Epidermal melanocyte (primary cell): ENCODE measurements at regions not wholly inside any gene's neighbourhood (a gene's known extent, or its start where the extent isn't known, plus 50 kb on each side); places are given as distances from the start of the nearest gene placed in this dataset.

Source experiments
- DNase-seq: peaks from one replicate; pipeline ENCODE4 v3.0.0; 2011; ENCODE audit warnings: low spot score; ENCODE audit not compliant: insufficient read length

DNA sequence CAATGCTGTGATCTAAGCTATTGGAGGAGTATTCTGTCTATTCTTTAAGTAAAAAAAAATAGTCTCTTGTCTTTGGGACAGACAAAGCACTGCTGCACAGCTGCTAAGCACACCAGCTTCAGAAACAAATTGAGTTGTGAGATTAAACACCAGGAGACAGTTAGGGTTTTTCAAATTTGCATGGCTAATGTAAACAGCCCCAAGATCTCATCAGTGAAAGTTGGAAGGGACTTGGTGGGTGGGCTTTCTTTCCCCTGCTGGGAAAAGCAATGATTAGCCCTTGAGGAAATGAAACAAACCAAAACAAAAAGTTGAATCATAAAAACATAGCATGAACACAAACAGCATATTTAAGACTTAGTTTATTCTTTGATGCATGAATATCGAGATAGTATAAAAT is 143.6 kb upstream of the SLITRK1 start:
- DNase-seq: no peak

DNA sequence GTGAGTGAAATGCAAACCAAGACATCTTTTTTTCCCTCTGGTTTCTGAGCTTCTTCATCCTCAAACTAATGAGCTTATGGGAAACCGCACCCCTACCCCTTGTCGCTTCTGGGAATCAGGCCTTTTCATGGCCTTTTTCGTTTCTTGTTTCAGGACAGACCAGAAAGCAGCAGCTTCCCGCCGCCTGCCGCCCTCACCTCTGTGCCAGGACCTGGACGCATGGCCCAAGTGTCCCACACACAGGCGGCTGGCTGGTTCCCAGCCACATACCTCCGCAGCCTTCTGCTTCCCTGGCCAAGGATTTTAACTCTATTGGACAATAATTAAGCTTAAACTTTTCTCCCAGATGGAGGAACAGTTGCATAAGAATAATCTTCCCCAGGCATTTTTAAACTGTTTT is 114.1 kb upstream of the SLITRK1 start:
- DNase-seq: no peak

DNA sequence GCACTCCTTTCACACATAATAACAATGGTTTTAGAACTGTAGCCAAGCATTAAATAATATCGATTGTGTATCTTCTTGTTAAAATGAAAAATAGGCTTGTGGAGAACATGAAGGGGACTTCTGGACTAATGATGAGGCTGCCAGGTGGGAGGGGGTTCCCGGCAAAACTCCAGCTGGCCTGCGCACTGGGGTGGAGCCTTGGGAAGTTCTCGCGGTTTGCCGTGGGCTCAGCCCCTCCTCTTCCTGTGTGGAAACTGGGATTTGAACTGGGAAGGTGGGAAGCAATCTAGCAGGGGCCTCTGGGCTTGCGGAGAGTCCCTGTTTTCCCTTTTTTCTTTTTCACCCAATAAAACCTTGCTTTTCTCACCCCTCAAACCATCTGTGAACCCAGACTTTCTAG is 113.7 kb upstream of the SLITRK1 start:
- no peak for DNase-seq

DNA sequence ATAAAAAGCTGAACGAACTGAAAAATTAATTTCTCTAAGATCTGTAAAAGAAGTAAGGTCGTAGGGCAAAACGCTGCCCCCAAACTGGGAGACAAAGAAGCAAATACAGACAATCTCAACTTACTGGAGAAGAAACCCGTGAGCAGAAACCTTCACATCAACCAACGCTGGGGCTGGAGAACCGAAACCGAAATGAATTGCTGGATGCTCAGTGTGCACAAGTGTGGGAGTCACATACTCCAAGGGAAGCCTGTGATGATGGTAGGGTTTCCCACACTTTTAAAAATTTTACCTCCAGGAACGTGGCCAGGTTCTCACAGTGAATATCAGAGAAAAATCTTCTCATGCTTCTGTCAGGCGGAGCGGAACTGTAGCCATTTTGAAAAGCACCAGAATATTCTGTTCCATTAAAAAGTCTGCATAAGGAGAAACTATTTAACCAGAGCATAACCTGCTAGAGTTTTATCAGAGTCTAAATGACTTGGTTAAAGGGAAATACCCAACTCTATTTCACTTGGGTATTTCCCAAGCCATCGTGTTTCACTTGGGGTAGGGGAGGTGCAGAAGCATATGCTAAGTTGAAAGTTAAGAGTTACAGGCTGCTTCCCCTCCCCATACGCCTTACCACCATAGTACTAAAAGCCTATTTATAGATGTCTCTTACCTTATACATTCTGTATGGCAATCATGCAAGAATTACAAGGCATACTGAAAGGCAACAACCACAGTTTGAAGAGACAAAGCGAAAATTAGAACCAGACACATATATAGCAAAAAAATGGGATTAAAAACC is 110.5 kb upstream of the SLITRK1 start:
- no peak for DNase-seq

DNA sequence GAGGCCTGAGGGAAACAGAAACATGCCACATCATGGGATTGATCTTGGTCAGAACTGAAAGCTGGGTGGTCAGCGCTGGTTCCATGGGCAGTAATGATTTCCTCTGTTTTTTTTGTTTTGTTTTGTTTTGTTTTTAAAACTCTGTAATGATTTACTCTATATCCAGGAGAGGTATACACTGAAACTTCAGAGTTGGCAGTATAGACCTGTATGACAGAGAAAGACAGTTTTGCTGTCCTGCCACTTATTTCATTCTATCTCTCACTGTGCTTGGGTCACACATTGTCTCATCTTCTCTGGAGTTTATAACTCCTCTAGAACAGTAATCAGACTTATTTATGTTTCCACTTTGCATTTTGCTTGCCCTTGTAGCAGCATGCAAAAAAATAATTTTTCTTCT is 105.1 kb upstream of the SLITRK1 start:
- DNase-seq: no peak

DNA sequence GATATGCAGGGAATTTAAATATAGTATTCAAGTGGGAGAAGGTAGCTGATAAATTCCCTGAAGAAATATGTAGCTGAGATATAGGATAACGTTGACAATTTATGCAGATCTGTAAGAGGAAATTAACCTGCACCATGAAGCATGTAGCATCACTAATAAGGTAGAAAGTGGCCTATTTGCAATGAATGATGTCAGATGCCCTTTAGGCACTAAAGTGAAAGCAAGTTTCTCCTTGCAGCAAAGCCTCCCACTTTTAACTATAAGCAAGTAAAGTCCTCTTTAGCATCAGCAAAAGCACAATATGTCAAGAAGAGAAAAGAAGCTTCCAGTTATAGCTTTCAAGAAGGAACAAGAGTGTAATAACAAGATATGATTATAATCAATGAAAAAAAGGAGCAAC is 102.5 kb upstream of the SLITRK1 start:
- DNase-seq: no peak

DNA sequence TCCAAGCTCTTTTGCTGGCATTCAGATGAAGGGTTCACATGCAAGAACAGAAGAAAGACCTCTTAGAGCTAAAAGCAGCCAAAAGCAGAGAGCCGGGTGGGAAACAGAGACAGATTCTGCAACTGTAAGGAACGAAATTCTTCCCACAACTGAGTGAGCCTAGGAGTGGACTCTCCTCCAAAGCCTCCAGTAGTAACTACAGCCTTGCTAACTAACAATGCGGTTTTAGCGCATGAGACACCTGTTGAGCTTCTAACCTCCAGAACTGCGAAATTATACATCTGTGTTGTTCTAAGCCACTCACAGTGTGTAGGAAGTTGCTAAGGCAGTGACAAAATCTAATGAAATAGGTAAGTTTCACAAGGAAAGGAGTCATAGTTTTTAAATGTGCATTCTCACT is 98.1 kb upstream of the SLITRK1 start:
- DNase-seq: no peak

DNA sequence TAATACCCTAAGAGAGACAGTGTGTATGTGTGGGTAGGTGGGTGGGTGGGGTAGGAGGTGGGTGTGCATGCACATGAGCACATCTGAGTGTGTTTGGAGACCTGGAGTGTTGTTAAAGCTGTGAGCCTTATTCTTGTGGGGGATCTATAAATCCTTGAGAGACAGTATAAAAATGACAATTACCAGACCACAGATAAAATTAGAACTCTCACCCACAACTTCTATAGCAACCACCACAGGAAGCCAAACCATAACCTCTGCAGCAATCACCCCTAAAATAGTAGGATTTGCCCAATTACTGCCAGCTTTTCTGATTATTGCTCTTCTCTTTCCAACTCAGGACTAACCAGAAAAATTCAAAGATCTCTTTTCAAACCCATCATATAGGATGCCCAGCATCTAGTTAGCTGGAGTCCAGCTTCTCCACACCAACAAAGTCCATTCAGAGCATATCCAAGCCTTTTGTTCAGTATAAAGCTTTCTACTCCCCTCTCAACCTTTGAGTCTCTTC is 93.4 kb upstream of the SLITRK1 start:
- DNase-seq: no peak

DNA sequence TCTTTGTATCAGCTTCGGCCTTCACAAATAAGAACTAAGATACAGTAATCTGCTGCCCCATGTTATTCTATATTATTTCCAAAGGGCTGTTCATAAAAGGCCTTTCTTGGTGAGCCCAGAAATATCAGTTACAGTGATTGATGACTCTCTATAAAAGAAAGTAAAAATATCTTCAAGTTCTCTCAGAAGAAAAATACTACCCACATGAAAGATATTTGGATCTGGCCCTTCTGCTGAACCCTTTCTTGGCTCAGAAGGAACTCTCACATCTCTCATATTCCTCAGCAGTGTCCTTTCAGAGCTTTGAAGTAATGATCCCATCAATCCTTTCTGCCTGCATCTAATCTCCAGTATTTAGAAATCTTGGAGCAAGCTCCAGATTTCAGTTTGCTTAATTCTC is 76.3 kb upstream of the SLITRK1 start:
- no peak for DNase-seq

DNA sequence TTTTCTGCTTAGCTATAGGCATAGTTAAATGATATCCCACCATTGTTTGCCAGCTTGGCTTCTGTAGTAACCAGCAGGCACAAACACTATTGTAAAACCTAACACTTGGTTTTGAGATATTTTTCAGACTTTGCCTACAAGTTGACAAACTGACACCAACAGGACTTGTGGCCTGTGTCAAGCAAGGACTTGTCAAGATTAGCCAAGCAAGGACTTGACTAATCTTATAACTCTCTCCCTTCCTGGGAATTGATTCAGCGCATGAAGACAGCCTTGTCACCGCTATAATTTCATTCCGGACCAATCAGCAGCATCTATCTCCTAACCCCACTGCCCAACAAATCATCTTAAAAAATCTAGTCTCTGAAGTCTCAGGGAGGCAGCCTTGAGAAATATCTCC is 72.7 kb upstream of the SLITRK1 start:
- DNase-seq: no peak

DNA sequence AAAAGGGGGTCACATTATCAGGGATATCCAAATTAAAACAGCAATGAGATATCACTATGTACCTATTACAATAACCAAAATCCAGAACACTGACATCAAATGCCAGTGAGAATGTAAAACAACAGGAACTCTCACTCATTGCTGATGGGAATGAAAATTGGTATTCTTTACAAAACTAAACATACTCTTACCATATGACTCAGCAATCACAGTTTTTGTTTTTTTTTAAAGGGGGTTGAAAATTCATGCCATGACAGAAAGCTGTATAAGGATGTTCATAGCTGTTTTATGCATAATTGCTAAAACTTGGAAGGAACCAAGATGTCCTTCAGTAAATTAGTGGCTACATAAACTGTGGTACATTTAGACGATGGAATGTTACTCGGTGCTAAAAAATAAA is 71.6 kb upstream of the SLITRK1 start:
- no peak for DNase-seq

DNA sequence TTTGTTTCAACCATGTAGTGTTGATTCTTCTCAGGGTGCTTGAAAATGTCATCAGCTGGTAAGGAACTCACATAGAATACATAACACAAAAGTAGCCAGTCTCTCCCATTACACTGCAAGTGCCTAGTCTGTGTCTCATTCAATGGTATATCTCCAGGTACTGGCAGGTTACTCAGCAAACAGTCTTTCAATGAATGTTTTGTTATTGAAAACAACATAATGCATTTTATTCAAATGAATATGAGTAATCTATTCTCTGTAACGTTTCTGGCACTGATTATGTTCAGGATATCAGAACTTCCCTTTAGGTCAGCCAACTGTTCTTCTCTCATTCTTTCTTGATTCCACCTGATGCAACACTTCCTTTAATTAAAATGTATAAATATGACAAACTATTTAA is 68.0 kb upstream of the SLITRK1 start:
- no peak for DNase-seq

DNA sequence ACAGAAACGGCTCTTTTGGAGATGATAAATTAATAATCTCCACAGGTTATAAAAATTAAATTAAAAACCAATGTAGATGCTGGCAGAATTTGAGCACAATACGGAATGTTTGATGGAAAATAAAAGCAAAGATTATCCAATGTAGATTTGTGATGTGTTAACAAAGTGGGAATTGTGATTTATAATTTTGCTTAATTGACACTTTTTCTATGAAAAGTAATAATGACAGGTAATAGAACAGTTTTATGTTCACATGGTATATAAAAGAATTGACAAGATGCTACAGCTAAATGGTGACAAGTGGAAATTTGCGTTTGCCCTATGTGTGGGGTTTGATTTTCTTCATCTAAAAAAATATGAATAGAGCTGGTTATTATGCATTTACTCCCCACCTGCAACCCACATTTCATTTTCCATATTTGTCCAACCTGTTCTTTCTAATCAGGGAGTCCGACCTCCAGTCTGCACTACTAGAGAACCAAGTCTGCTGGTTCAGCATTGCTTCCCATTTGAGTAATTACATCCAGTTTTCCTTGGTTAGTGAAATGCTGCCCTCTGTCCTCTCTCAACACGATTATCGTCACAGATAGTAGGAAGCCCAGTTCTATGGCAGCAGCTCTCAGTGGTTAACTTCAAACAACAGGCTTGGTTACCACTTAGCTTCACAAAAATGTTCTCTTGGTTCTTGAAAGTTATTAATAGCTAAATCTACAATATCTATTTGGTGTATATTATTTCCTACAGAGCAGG is 61.4 kb upstream of the SLITRK1 start:
- DNase-seq: no peak

DNA sequence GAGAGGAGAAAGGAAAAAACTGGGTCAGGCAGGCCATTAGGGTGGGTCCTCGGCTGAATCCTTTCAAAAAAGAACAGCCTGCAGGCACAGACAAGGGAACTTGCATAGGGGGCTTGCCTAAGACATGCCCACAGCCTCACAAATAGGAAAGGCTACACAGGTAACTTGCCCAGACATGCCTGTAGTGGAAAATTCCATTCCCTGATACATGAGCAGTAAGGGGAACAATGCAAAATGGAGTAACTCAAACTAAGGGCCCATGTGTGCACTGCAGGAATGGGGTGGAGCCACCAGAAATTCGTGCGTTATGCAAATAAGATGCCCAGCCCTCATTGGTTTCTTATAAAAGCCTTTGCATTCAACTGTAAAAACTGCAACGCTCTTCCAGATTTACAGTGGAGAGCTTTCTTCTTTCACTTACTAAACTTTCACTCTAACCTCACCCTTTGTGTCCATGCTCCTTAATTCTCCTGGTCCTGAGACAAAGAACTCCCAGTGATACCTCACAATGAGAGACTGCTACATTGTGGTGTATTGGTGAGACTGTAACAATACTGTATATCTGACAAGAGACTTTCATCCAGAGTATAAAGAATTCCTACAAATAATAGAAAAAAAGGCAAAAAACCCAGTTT is 59.5 kb upstream of the SLITRK1 start:
- no peak for DNase-seq

DNA sequence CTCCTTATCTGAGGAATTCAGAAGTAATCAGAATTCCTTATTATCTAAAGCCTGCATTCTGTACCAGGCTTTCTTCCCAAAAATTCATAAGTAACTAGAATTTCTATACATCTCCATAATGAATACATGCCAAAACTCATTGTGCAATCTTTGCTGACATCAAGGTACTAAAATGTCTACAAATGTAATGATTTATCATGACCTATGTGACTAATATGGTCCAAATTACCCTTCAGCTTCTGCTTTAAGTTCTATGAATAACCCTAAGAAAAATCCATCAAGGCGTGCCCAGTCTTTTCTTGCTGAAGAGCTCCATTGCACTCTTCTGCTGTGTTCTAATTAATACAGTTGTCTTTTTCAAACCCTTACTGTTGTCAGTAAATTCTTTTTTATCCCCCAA is 58.5 kb upstream of the SLITRK1 start:
- DNase-seq: no peak

DNA sequence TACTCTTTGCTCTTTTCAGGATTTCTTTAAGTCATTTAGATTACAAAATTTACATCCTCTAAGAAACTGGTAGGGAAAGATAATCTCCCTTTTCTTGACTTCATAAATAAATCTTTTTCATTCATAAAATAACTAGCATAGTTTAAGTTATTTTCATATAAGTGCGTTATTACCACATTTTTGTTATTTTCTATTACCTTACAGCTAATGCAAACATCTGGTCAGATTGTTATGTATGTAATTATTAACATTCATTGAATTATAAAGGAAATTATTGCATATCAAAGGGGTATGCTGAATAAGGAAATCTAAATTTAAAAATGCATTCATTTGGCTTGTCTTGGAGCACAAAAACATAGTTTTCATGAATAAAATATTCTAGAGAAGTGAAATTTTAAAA is 55.3 kb upstream of the SLITRK1 start:
- DNase-seq: no peak

DNA sequence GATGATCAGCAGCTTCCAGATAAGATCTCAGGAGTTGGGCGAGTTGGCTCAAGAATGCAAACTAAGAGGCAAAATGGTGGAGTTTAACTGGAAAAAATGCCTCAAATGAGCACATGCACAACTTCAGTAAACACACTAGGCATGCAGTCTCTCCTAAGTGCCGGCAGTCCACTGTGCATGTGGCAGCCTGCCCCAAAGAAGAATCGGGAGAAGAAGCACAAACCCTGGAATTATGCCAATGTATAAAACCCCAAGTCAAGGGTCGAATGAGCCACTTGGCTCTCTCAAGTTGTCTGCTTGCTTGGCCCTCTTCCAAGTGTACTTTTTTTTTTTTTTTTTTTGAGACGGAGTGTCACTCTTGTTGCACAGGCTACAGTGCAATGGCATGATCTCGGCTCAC is 53.3 kb upstream of the SLITRK1 start:
- DNase-seq: no peak
